DND-41 (cell line): ENCODE measurements at regions not wholly inside any gene's neighbourhood (a gene's known extent, or its start where the extent isn't known, plus 50 kb on each side); places are given as distances from the start of the nearest gene placed in this dataset.

Source experiments
- ATAC-seq: fragments of 200-7000 bp; cut with Tn5 transposase; 3 replicates; pipeline ENCODE4 v1.9.1; 2021; ENCODE audit warnings: low read depth; ENCODE audit not compliant: insufficient read depth
- DNase-seq: peaks from one replicate; pipeline ENCODE4 v3.0.0-alpha.2; 2020
- H2AFZ ChIP-seq: 2 replicates; pipeline ENCODE4 v1.6.0; 2012; ENCODE audit warnings: low read depth, low read length
- H3K27ac ChIP-seq: 2 replicates; pipeline ENCODE4 v1.5.1; 2012; ENCODE audit warnings: low read length, inconsistent platforms
- H3K27me3 ChIP-seq: fragments of 200-600 bp; sonication (generic); 2 replicates; pipeline ENCODE4 v1.6.0; 2012; ENCODE audit warnings: low read length, mild to moderate bottlenecking, inconsistent platforms; ENCODE audit not compliant: insufficient read depth, poor library complexity
- H3K36me3 ChIP-seq: 2 replicates; pipeline ENCODE4 v1.5.1; 2012; ENCODE audit warnings: low read length, inconsistent platforms; ENCODE audit not compliant: insufficient read depth
- H3K4me1 ChIP-seq: 2 replicates; pipeline ENCODE4 v1.5.1; 2012; ENCODE audit warnings: mild to moderate bottlenecking, low read length; ENCODE audit not compliant: insufficient read depth
- H3K4me2 ChIP-seq: 2 replicates; pipeline ENCODE4 v1.6.0; 2012; ENCODE audit warnings: mild to moderate bottlenecking, moderate library complexity, low read length, inconsistent platforms; ENCODE audit not compliant: insufficient read depth
- H3K4me3 ChIP-seq, 2 experiments: fragments of 200-600 bp in 1 of 2; shearing (Covaris generic) in 1 of 2; 2 replicates each; pipeline ENCODE4 v1.5.1; 2012 to 2016; ENCODE audit warnings: inconsistent platforms in 2 of 2, low read length in 2 of 2, mild to moderate bottlenecking in 2 of 2, low read depth in 1 of 2, moderate library complexity in 1 of 2
- H3K79me2 ChIP-seq: 2 replicates; pipeline ENCODE4 v1.6.0; 2012; ENCODE audit warnings: low read length, inconsistent platforms; ENCODE audit not compliant: insufficient read depth
- H3K9ac ChIP-seq: 2 replicates; pipeline ENCODE4 v1.6.0; 2012; ENCODE audit warnings: low read depth, mild to moderate bottlenecking, inconsistent platforms, low read length, moderate library complexity
- H3K9me3 ChIP-seq: 2 replicates; pipeline ENCODE4 v1.5.1; 2012; ENCODE audit warnings: low read length, moderate library complexity, mild to moderate bottlenecking, inconsistent platforms; ENCODE audit not compliant: insufficient read depth, severe bottlenecking
- H4K20me1 ChIP-seq: 2 replicates; pipeline ENCODE4 v1.6.0; 2012; ENCODE audit warnings: low read length; ENCODE audit not compliant: insufficient read depth
- CTCF ChIP-seq: IDR thresholded peaks from 2 replicates; pipeline ENCODE4 v1.5.1; 2012; ENCODE audit warnings: borderline replicate concordance, low read length, moderate library complexity, mild to moderate bottlenecking; ENCODE audit not compliant: poor library complexity, severe bottlenecking; ENCODE audit errors: extremely low read depth
- EZH2 ChIP-seq: IDR thresholded peaks from 3 replicates; pipeline ENCODE4 v1.6.1; 2012; ENCODE audit warnings: borderline replicate concordance, low read depth, mild to moderate bottlenecking, moderate library complexity, low read length, inconsistent platforms; ENCODE audit not compliant: severe bottlenecking

DNA sequence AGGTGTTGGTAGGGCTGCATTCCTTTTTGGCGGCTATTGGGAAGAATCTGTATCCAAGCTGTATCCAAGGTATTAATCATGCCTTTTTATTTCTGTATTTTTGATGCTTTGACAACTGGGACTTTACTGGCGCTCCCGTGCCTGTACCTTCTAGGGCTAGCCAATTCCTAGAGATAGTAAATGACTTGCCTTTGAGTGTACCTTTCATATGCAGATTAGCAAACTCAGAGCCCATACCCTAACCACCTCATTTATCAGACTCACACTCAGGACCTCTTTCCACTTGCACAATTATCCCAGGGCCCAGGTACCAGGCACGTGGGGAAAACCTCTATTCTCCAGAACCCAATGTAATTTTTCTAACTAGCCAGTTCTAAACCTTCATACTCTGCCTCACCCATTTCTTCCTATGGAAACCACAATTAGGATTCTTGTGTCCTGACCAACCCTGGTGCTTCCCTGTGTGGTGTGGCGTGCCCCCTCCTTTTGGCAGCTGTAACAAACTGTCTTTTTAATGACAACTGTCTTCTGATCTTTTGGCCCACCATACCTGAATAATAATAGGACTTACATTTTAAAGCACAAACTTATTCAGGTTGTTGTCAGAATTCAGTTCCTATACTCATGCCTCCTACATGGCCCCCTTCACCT is 65.8 kb upstream of the PNPT1 start:
- peaks cover 3% of the 10 kb centered on the region for H3K27me3 ChIP-seq
- no peaks in the 10 kb centered on the region for H3K9me3 ChIP-seq
- no peak overlapping the region for H2AFZ ChIP-seq
- no peaks in the 10 kb centered on the region for H3K79me2 ChIP-seq
- no peak overlapping the region for H3K27ac ChIP-seq
- TF ChIP-seq EZH2 (no peak), CTCF (no peak)
- H3K4me3 ChIP-seq: no peak overlapping the region
- H3K4me1 ChIP-seq: no peaks in the 10 kb centered on the region
- no peaks in the 10 kb centered on the region for H4K20me1 ChIP-seq
- no peak for DNase-seq
- ATAC-seq: no peak
- H3K9ac ChIP-seq: no peak overlapping the region
- H3K4me2 ChIP-seq: no peak overlapping the region
- no peaks in the 10 kb centered on the region for H3K36me3 ChIP-seq

DNA sequence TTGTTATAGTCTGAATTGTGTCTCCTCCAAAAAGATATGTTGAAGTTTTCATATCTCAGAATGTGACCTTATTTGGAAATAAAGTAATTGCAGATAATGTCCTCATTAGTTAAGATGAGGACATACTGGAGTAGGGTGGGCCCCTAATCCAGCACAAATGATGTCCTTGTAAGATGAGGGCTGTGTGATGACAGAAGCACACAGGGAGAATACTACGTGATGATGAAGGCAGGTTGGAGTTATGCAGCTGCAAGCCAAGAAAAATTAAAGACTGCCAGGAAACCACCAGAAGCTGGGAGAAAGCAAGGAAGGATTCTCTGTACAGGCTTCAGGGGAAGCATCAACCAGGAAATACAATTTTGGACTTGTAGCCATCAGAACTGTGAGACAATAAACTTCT is 58.3 kb upstream of the PNPT1 start:
- Histone ChIP-seq H2AFZ (no peak overlapping the region), H3K4me2 (no peak overlapping the region), H3K27me3 (no peaks in the 10 kb centered on the region), H3K4me3 (no peak overlapping the region), H3K27ac (no peak overlapping the region), H3K4me1 (no peaks in the 10 kb centered on the region), H4K20me1 (no peaks in the 10 kb centered on the region), H3K79me2 (no peaks in the 10 kb centered on the region), H3K9me3 (no peaks in the 10 kb centered on the region), H3K36me3 (no peaks in the 10 kb centered on the region), H3K9ac (no peak overlapping the region)
- DNase-seq (no peak), ATAC-seq (no peak)
- TF ChIP-seq EZH2 (no peak), CTCF (no peak)

DNA sequence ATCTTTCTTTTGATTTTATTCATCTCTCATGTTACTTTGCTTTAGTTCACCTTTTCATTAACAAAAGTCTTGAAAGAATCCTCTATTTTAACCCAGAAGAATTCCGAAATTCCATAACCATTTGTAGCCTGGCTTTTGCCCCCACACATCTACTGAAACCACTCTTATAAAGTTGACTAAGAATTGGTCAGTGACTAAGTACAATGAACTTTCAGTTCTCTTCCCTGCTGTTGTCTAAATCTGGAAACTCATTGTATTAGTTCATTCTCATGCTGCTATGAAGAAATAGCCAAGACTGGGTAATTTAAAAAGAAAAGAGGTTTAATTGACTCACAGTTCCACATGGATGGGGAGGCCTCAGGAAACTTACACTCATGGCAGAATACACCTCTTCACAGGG is 49.9 kb upstream of the PNPT1 start:
- Histone ChIP-seq H3K27ac (no peak overlapping the region), H3K4me2 (no peak overlapping the region), H3K9me3 (no peaks in the 10 kb centered on the region), H3K79me2 (no peaks in the 10 kb centered on the region), H3K4me3 (no peak overlapping the region), H3K36me3 (no peaks in the 10 kb centered on the region), H4K20me1 (no peaks in the 10 kb centered on the region), H3K9ac (no peak overlapping the region), H3K4me1 (no peaks in the 10 kb centered on the region), H3K27me3 (no peaks in the 10 kb centered on the region), H2AFZ (no peak overlapping the region)
- no peak for DNase-seq
- no peak for TF ChIP-seq CTCF
- TF ChIP-seq EZH2: no peak
- ATAC-seq: no peak
